Mesothelial cell of epicardium (in vitro differentiated cells): ENCODE measurements at regions not wholly inside any gene's neighbourhood (a gene's known extent, or its start where the extent isn't known, plus 50 kb on each side); places are given as distances from the start of the nearest gene placed in this dataset.

Experiments used
- DNase-seq, 2 experiments: peaks; one replicate each; pipeline ENCODE4 v3.0.0; 2021; ENCODE audit warnings: low spot score in 2 of 2; ENCODE audit not compliant: unreplicated experiment in 2 of 2
- H3K27ac Mint-ChIP-seq: 2 replicates; pipeline ENCODE4 v1.8.0; 2021; ENCODE audit warnings: mixed read lengths
- H3K27me3 Mint-ChIP-seq: 2 replicates; pipeline ENCODE4 v1.8.0; 2021; ENCODE audit warnings: low read depth, mixed read lengths
- H3K36me3 Mint-ChIP-seq: 2 replicates; pipeline ENCODE4 v1.8.0; 2021; ENCODE audit warnings: mixed read lengths
- H3K4me1 Mint-ChIP-seq: 2 replicates; pipeline ENCODE4 v1.8.0; 2021; ENCODE audit warnings: mixed read lengths
- H3K4me3 Mint-ChIP-seq: 2 replicates; pipeline ENCODE4 v1.8.0; 2021; ENCODE audit warnings: mild to moderate bottlenecking, moderate library complexity, mixed read lengths
- H3K9me3 Mint-ChIP-seq: 2 replicates; pipeline ENCODE4 v1.8.0; 2021; ENCODE audit warnings: mixed read lengths
- TF ChIP-seq, protein P1 (sequence below): fragments of 200-600 bp; sonication (generic); IDR thresholded peaks from one replicate; pipeline ENCODE4 v1.5.0; 2021; ENCODE audit warnings: antibody characterized with exemption; ENCODE audit not compliant: unreplicated experiment

DNA sequence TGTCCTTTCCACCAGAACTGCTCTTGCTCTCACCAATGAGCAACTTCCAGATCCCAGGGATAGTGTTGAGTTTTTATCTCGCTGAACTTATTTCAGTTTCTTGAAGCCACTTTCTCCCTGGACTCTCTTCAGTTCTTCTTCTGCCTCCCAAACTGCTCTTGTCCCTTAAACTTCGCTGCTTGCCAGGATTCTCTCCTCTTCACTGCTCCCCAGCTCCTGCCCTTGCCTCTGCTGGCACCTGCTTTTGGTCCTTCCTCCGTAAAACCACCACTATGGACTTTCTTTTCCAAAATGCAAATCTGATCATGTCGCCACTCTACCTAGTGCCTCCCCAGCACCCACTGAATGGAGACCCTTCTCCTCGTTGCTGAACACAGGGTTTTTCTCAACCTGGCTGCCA is 92.8 kb upstream of the PALS2 start:
- Mint-ChIP-seq H3K27ac (no peak overlapping the region), H3K36me3 (no peaks in the 10 kb centered on the region), H3K4me3 (no peak overlapping the region), H3K27me3 (peaks cover 6% of the 10 kb centered on the region), H3K4me1 (peaks cover 8% of the 10 kb centered on the region), H3K9me3 (no peaks in the 10 kb centered on the region)
- TF ChIP-seq, protein P1, sequence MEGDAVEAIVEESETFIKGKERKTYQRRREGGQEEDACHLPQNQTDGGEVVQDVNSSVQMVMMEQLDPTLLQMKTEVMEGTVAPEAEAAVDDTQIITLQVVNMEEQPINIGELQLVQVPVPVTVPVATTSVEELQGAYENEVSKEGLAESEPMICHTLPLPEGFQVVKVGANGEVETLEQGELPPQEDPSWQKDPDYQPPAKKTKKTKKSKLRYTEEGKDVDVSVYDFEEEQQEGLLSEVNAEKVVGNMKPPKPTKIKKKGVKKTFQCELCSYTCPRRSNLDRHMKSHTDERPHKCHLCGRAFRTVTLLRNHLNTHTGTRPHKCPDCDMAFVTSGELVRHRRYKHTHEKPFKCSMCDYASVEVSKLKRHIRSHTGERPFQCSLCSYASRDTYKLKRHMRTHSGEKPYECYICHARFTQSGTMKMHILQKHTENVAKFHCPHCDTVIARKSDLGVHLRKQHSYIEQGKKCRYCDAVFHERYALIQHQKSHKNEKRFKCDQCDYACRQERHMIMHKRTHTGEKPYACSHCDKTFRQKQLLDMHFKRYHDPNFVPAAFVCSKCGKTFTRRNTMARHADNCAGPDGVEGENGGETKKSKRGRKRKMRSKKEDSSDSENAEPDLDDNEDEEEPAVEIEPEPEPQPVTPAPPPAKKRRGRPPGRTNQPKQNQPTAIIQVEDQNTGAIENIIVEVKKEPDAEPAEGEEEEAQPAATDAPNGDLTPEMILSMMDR, result no peak
- no peak for DNase-seq

GRCh38 chr7:24483804-24484203 is 89.4 kb upstream of the PALS2 start:
- H3K27ac Mint-ChIP-seq, result no peak overlapping the region
- no peaks in the 10 kb centered on the region for H3K36me3 Mint-ChIP-seq
- H3K27me3 Mint-ChIP-seq, result peaks cover 6% of the 10 kb centered on the region
- H3K4me3 Mint-ChIP-seq, result no peak overlapping the region
- H3K4me1 Mint-ChIP-seq, result no peaks in the 10 kb centered on the region
- TF ChIP-seq, protein P1, result no peak
- DNase-seq, result no peak
- no peaks in the 10 kb centered on the region for H3K9me3 Mint-ChIP-seq

GRCh38 chr7:24492576-24492975 is 80.7 kb upstream of the PALS2 start:
- H3K27me3 Mint-ChIP-seq, result no peaks in the 10 kb centered on the region
- TF ChIP-seq, protein P1, result no peak
- no peak for DNase-seq
- peaks cover 7% of the 10 kb centered on the region for H3K4me1 Mint-ChIP-seq
- no peak overlapping the region for H3K4me3 Mint-ChIP-seq
- peaks cover 8% of the 10 kb centered on the region for H3K9me3 Mint-ChIP-seq
- no peak overlapping the region for H3K27ac Mint-ChIP-seq
- no peaks in the 10 kb centered on the region for H3K36me3 Mint-ChIP-seq

- Mint-ChIP-seq H3K9me3 (peaks cover 8% of the 10 kb centered on the region), H3K4me1 (peaks cover 7% of the 10 kb centered on the region), H3K36me3 (no peaks in the 10 kb centered on the region), H3K27ac (no peak overlapping the region), H3K4me3 (no peak overlapping the region), H3K27me3 (no peaks in the 10 kb centered on the region)
- DNase-seq, result no peak
- TF ChIP-seq, protein P1, result no peak
These were observed 78.4 kb upstream of the PALS2 start for GRCh38 chr7:24494832-24495231.

- TF ChIP-seq, protein P1, result no peak
- H3K4me3 Mint-ChIP-seq, result no peak overlapping the region
- no peak overlapping the region for H3K27ac Mint-ChIP-seq
- H3K36me3 Mint-ChIP-seq, result no peaks in the 10 kb centered on the region
- peaks cover 8% of the 10 kb centered on the region for H3K9me3 Mint-ChIP-seq
- H3K27me3 Mint-ChIP-seq, result peaks cover 1% of the 10 kb centered on the region
- no peak for DNase-seq
- H3K4me1 Mint-ChIP-seq, result peaks cover 7% of the 10 kb centered on the region
These were observed 77.2 kb upstream of the PALS2 start for GRCh38 chr7:24496036-24496435.

GRCh38 chr7:24498439-24498838 is 74.8 kb upstream of the PALS2 start:
- no peaks in the 10 kb centered on the region for H3K4me1 Mint-ChIP-seq
- H3K27ac Mint-ChIP-seq, result no peak overlapping the region
- DNase-seq, result no peak
- TF ChIP-seq, protein P1, result no peak
- H3K9me3 Mint-ChIP-seq, result peaks cover 8% of the 10 kb centered on the region
- peaks cover 1% of the 10 kb centered on the region for H3K27me3 Mint-ChIP-seq
- no peaks in the 10 kb centered on the region for H3K36me3 Mint-ChIP-seq
- no peak overlapping the region for H3K4me3 Mint-ChIP-seq
